IPS DF 4.7 (cell line): ENCODE measurements at regions not wholly inside any gene's neighbourhood (a gene's known extent, or its start where the extent isn't known, plus 50 kb on each side); places are given as distances from the start of the nearest gene placed in this dataset.
"Not testable (repeated sequence)": the region's sequence is repeated elsewhere in the genome, so short reads cannot be mapped to it uniquely, and the experiment has no call there.

Experiments used
- DNase-seq: peaks from one replicate; pipeline ENCODE4 v3.0.0-alpha.2; 2013; ENCODE audit warnings: low spot score; ENCODE audit errors: extremely low read depth

GRCh38 chr10:121323443-121323842 lies 274.8 kb downstream of the FGFR2 start:
- no peak for DNase-seq

GRCh38 chr10:121324678-121325213 lies 273.5 kb downstream of the FGFR2 start:
- no peak for DNase-seq

- no peak for DNase-seq
These were observed 272.6 kb downstream of the FGFR2 start for GRCh38 chr10:121325490-121326231.

DNA sequence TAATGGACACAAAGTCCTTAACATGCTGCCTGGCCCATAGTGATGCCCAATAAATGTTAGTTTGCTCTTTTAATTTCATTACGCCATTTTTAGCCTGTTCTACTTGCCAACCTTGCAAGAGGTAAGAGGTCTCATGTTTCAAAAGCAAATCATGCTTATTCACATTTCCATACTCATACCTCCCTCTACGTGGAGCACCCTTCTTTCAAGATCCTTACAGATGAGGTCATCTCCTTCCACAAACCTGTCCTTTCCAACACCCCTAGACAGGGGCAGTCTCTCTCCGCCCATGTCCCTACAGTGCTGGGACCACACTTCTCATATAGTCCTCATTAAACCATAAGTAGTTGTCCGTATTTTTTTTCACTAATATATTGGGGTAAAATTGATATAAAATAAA lies 271.3 kb downstream of the FGFR2 start:
- DNase-seq, result no peak

GRCh38 chr10:121327727-121328126 lies 270.5 kb downstream of the FGFR2 start:
- DNase-seq, result no peak

- DNase-seq, result not testable (repeated sequence)
These were observed 268.6 kb downstream of the FGFR2 start for GRCh38 chr10:121329631-121330030.

DNA sequence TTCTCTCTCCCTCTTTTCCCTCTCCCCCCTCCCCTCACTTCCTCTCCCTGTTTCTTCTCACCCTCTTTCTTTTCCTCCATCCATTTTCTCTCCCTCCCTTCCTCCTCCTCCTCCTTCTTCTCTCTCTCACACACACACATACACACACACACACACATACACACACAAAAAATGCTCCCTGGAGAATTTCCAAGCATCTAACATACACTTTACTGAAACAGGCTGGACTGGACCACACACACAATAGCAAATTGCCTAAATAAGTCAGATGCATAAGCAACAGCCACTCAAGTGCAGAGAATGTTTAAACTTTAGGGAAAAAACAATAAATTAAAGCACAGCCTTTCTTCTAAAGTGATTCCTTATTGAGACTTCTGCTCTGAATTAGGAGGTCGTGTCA lies 267.7 kb downstream of the FGFR2 start:
- no peak for DNase-seq

GRCh38 chr10:121332353-121332752 lies 265.9 kb downstream of the FGFR2 start:
- DNase-seq, result no peak

- no peak for DNase-seq
These were observed 265.1 kb downstream of the FGFR2 start for GRCh38 chr10:121332829-121333765.

DNA sequence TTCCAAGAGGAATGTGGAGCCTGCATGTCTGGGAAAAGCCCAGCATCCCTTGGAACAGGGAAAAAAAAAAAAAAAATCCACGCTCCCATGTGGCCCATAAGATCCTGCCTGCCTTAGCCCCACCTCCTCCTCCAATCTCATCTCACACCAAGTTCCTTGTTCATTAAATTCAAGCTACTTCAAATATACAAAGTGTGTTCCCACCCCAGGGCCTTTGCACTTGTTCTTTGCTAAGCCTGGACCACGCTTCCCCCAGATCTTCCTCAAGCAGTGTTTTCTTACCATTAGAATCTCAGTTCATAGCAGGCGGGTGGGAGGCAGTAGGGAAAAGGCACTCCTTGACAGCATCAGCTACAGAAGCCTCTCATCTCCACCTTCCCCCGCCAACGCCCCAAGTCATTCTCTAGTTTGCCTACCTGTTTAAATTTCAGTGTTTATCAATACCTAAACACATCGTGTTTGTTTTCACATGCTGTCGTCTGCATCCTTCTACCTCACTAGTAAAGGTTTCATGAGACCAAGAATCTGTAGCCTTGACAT lies 262.8 kb downstream of the FGFR2 start:
- no peak for DNase-seq

DNA sequence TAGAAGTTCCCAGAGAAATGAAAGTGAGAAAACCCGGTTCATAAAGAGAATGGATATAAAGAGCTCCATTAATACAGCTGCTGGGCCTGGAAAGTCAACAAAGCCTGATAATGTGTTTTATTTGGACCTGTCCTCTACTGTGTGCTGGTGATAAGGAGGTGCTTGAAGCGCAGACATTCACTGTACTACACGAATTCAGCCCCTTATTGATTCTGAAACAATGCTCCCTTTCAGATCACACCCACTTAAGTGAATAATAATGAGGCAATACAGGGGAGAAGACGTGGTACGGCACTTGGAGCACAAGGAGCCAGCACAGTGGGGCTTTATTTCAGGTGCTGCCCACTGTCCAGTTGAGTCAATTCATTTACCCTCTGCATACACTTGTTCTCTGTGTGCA lies 260.8 kb downstream of the FGFR2 start:
- DNase-seq, result no peak

DNA sequence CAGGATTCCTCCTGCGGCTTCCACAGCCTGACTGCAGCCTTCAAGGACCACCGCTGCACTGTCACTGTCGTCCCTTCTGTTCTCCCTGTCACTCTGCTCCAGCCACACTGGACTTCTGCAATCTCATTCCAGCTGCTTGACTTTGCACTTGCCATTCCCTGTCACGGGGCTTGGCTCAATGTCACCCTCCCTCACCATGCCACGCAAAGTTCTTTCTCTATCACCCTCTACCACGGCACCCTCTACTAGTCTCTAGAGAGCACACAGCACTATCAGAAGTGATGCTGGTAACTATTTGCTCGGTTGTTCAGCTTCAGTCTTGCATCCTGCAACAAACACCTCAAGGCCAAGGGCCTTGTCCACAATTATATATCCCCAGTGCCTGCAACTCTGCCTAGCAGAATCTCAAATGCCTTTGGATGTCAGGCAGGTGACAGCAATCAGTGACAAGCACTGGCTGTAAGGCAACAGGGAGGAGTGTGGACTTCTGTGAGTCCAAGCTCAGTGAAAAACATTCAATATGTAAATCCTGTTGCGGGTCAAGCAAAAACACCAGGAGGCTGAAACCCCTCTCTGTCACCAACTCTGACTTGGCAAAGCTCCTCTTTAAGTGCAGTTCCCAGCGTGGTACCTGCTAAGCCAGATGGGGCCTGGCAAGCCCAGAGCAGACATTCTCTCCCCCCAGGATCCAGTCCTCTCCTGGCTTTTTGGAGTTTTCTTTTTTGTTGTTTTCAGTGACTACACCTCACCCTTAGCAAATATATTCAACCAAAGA lies 259.9 kb downstream of the FGFR2 start:
- DNase-seq, result no peak

DNA sequence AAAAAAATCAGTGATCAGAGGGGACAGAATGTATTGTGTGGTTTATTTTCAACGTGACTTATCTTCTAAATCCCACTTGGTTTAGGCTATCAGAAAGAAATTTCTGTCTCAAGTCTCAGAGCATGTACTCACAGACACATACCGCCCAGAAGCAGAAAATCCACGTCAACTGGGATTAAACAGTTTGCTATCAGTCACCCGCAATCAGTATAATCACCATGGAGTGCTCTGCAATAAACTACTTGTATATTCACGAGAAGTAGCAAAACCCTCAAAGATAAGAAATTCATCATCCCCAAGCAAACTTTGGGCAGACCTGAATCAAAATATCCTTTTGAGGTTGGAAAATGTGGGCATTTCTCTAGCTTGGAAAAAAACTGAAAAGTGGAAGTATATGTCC lies 259.1 kb downstream of the FGFR2 start:
- DNase-seq, result no peak

DNA sequence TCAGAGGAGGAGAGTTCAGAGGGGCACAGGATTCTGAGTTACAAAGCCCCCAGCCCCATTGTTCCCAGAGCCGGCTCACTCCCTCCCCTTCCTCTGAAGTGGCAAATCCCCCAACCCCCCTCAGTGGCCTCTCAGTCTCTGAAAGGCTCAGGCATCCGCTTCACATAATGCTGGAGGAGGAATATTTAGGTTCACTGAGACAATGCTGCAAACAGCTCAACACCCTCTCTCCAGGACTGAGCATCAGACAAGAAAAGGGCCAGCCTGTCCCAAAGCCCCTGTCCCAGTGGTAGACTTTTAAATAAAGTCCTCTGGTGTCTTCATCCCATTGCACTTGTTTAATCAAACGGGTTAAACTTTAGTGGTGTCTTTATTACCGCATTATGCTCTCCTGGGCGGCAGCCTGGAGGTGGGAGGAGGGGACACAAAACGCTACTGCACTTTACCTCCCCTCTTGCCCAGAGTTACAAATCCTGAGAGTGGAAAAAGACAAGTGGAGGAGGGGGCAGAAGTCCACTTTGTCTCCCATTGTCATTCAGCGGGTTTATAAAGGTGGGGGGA lies 257.9 kb downstream of the FGFR2 start:
- no peak for DNase-seq

- DNase-seq, result no peak
These were observed 246.7 kb downstream of the FGFR2 start for GRCh38 chr10:121351540-121351939.

DNA sequence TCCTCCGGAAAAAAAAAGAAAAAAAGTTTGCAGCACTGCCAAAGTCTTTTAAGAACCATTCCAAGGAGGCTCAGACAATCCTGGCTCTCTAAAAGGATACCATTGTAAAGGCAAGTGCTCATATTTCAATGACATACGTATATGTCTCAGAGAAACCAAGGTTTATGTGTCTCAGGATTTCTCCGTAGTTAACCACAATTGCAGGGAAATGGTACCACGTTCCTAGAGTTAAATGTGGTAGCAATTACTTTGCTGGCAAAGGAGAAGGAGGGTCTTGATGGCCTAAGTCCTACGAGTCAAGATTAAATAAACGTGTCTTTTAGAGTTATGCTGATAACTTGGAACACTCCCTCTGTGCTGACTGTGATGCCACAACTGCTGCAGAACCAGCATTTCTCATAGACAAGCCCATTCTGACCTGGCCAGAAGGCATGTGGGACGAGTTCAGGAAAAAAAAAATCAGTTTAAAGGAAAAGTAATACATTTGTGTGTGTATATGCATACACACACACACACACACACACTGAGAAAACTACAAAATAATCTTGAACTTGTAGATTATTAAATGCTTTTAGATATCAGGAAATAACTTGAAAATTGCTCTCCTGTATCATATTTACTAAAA lies 245.9 kb downstream of the FGFR2 start:
- no peak for DNase-seq

GRCh38 chr10:121355161-121355560 lies 243.1 kb downstream of the FGFR2 start:
- no peak for DNase-seq

DNA sequence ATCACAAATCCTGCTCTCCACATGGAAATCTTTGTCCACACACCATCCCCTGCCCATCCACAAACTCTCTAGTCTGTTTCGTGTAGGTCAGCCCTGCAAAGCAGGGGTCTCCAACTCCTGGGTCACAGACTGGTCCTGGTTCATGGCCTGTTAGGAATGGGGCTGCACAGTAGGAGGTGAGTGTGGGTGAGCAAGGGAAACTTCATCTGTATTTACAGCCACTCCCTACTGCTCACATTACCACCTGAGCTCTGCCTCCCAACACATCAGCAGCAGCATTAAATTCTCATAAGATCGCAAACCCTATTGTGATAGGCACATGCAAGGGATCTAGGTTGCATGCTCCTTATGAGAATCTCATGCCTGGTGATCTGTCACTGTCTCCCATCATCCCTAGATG lies 242.1 kb downstream of the FGFR2 start:
- DNase-seq, result no peak

DNA sequence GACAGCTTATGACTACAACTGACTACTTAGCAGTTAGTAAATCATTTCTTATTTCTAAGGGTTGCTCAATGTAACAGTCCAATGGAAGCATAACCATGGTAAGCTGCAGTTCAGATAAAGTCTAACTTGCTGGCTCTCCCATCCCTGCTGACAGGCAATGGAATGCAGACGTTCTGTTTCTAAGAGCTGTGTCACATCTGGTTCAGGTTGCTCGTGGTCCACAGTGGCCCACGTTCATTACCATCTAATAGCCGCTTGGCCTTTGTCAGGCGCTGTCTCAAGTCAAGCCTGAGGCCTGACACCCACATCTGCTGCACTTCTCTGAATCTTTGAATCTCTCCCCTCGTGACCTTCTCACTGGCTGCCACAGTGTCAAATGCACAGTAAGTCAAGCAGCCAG lies 240.8 kb downstream of the FGFR2 start:
- no peak for DNase-seq

GRCh38 chr10:121362026-121362425 lies 236.2 kb downstream of the FGFR2 start:
- DNase-seq, result no peak
